ENCODE measurements at regions not wholly inside any gene's neighbourhood (a gene's known extent, or its start where the extent isn't known, plus 50 kb on each side); places are given as distances from the start of the nearest gene placed in this dataset.
A peak's percentile ranks its signal among the peaks of the same experiment; 100 is the strongest.

GRCh38 chr18:68454511-68455228, 260.2 kb downstream of the TMX3 start:
- peak; percentile 26 for DNase-seq (ENCODE audit: low spot score)
- Histone ChIP-seq H3K4me1 (ENCODE audit: insufficient read depth) (peaks cover 9% of the 10 kb centered on the region), H3K9me2 (replicated peaks; ENCODE audit: insufficient read depth) (no peaks in the 10 kb centered on the region), H3K4me2 (no peak overlapping the region), H3K36me3 (replicated peaks; ENCODE audit: insufficient read depth, low read depth) (no peaks in the 10 kb centered on the region), H3K27me3 (no peaks in the 10 kb centered on the region), H3K27ac (no peak overlapping the region), H3K9me3 (ENCODE audit: low read depth) (no peaks in the 10 kb centered on the region), H3K79me2 (no peaks in the 10 kb centered on the region), H2AFZ (no peak overlapping the region), H3K4me3 (no peak overlapping the region), H4K20me1 (ENCODE audit: insufficient read depth, poor library complexity, severe bottlenecking) (no peaks in the 10 kb centered on the region)
- TF ChIP-seq EZH2phosphoT487 (IDR thresholded peaks at IDR 0.05; ENCODE audit: low read depth, severe bottlenecking, unreplicated experiment) (no peak), EZH2 (IDR thresholded peaks at IDR 0.05; ENCODE audit: borderline replicate concordance) (no peak), CTCF (IDR thresholded peaks at IDR 0.05; ENCODE audit: poor library complexity) (no peak)
- WGBS (ENCODE audit: low lambda C conversion rate, missing lambda C conversion rate), result 56% methylated on average over 3 of the region's 3 CpGs

- no peak overlapping the region for H3K27ac ChIP-seq
- H3K9me2 ChIP-seq (replicated peaks; ENCODE audit: insufficient read depth), result no peaks in the 10 kb centered on the region
- H3K9me3 ChIP-seq (ENCODE audit: low read depth), result no peaks in the 10 kb centered on the region
- H3K36me3 ChIP-seq (replicated peaks; ENCODE audit: insufficient read depth, low read depth), result no peaks in the 10 kb centered on the region
- H3K4me3 ChIP-seq, result no peak overlapping the region
- no peaks in the 10 kb centered on the region for H3K79me2 ChIP-seq
- no peak for TF ChIP-seq CTCF (IDR thresholded peaks at IDR 0.05; ENCODE audit: poor library complexity)
- TF ChIP-seq EZH2 (IDR thresholded peaks at IDR 0.05; ENCODE audit: borderline replicate concordance), result no peak
- TF ChIP-seq EZH2phosphoT487 (IDR thresholded peaks at IDR 0.05; ENCODE audit: low read depth, severe bottlenecking, unreplicated experiment), result no peak
- DNase-seq (ENCODE audit: low spot score), result no peak
- H3K4me1 ChIP-seq (ENCODE audit: insufficient read depth), result no peaks in the 10 kb centered on the region
- H3K27me3 ChIP-seq, result no peaks in the 10 kb centered on the region
- H4K20me1 ChIP-seq (ENCODE audit: insufficient read depth, poor library complexity, severe bottlenecking), result no peaks in the 10 kb centered on the region
- no peak overlapping the region for H3K4me2 ChIP-seq
- 82% methylated on average over 2 of the region's 2 CpGs for WGBS (ENCODE audit: low lambda C conversion rate, missing lambda C conversion rate)
- no peak overlapping the region for H2AFZ ChIP-seq
Observed at GRCh38 chr18:68449292-68449691, 265.6 kb downstream of the TMX3 start.

GRCh38 chr18:68448736-68449135, 266.2 kb downstream of the TMX3 start:
- no peak overlapping the region for H2AFZ ChIP-seq
- no peak overlapping the region for H3K27ac ChIP-seq
- WGBS (ENCODE audit: low lambda C conversion rate, missing lambda C conversion rate), result 100% methylated on average over 1 of the region's 1 CpG
- no peaks in the 10 kb centered on the region for H3K4me1 ChIP-seq (ENCODE audit: insufficient read depth)
- no peaks in the 10 kb centered on the region for H3K27me3 ChIP-seq
- TF ChIP-seq EZH2 (IDR thresholded peaks at IDR 0.05; ENCODE audit: borderline replicate concordance) (no peak), EZH2phosphoT487 (IDR thresholded peaks at IDR 0.05; ENCODE audit: low read depth, severe bottlenecking, unreplicated experiment) (no peak)
- H3K36me3 ChIP-seq (replicated peaks; ENCODE audit: insufficient read depth, low read depth), result no peaks in the 10 kb centered on the region
- H3K9me2 ChIP-seq (replicated peaks; ENCODE audit: insufficient read depth), result no peaks in the 10 kb centered on the region
- H3K9me3 ChIP-seq (ENCODE audit: low read depth), result no peaks in the 10 kb centered on the region
- H3K4me3 ChIP-seq, result no peak overlapping the region
- no peak overlapping the region for H3K4me2 ChIP-seq
- DNase-seq (ENCODE audit: low spot score), result no peak
- H4K20me1 ChIP-seq (ENCODE audit: insufficient read depth, poor library complexity, severe bottlenecking), result no peaks in the 10 kb centered on the region
- H3K79me2 ChIP-seq, result no peaks in the 10 kb centered on the region

GRCh38 chr18:68447286-68447685, 267.6 kb downstream of the TMX3 start:
- Histone ChIP-seq H4K20me1 (ENCODE audit: insufficient read depth, poor library complexity, severe bottlenecking) (no peaks in the 10 kb centered on the region), H3K4me2 (no peak overlapping the region), H3K36me3 (replicated peaks; ENCODE audit: insufficient read depth, low read depth) (no peaks in the 10 kb centered on the region), H3K4me3 (no peak overlapping the region), H3K4me1 (ENCODE audit: insufficient read depth) (no peaks in the 10 kb centered on the region), H2AFZ (no peak overlapping the region), H3K79me2 (no peaks in the 10 kb centered on the region), H3K9me2 (replicated peaks; ENCODE audit: insufficient read depth) (no peaks in the 10 kb centered on the region), H3K9me3 (ENCODE audit: low read depth) (no peaks in the 10 kb centered on the region), H3K27me3 (no peaks in the 10 kb centered on the region), H3K27ac (no peak overlapping the region)
- WGBS (ENCODE audit: low lambda C conversion rate, missing lambda C conversion rate), result 94% methylated on average over 1 of the region's 1 CpG
- TF ChIP-seq EZH2phosphoT487 (IDR thresholded peaks at IDR 0.05; ENCODE audit: low read depth, severe bottlenecking, unreplicated experiment) (no peak), CTCF (IDR thresholded peaks at IDR 0.05; ENCODE audit: poor library complexity) (no peak), EZH2 (IDR thresholded peaks at IDR 0.05; ENCODE audit: borderline replicate concordance) (no peak)
- no peak for DNase-seq (ENCODE audit: low spot score)

All from hepatocyte (in vitro differentiated cells).